Common myeloid progenitor, CD34-positive (primary cell): ENCODE measurements at regions not wholly inside any gene's neighbourhood (a gene's known extent, or its start where the extent isn't known, plus 50 kb on each side); places are given as distances from the start of the nearest gene placed in this dataset.

ENCODE experiments used
- CTCF ChIA-PET: fragments of 350-600 bp; sonication (Branson Sonifier 250); formaldehyde crosslinking; loops from one replicate; lab custom pipeline; 2021; ENCODE audit warnings: antibody characterized with exemption; lab: Charles Lee
- POLR2A ChIA-PET: fragments of 350-600 bp; sonication (Branson Sonifier 250); formaldehyde crosslinking; loops from one replicate; lab custom pipeline; 2021; ENCODE audit warnings: antibody characterized with exemption; lab: Charles Lee
- DNase-seq, 3 donors: peaks; one replicate each; pipeline versions ENCODE4 v3.0.0 to v3.0.0-alpha.2; 2013
- H3K27ac ChIP-seq, 2 experiments: 1 replicate in 1 of 2; 2 replicates in 1 of 2; pipeline ENCODE4 v1.7.0; 2013; ENCODE audit warnings: inconsistent platforms in 2 of 2, low read length in 2 of 2, mild to moderate bottlenecking in 2 of 2, low read depth in 1 of 2, moderate library complexity in 1 of 2; ENCODE audit not compliant: severe bottlenecking in 2 of 2, insufficient read depth in 1 of 2, poor library complexity in 1 of 2
- H3K27me3 ChIP-seq, 5 experiments: replicated peaks in 2 of 5; 1 replicate in 3 of 5; 2 replicates in 2 of 5; pipeline versions ENCODE4 v1.6.1 to v1.7.0; 2013; ENCODE audit warnings: low read length in 4 of 5, mild to moderate bottlenecking in 2 of 5, moderate library complexity in 2 of 5, inconsistent platforms in 1 of 5; ENCODE audit not compliant: insufficient read depth in 5 of 5, control insufficient read depth in 4 of 5
- H3K36me3 ChIP-seq, 4 experiments: 1 replicate in 2 of 4; 2 replicates in 2 of 4; pipeline versions ENCODE4 v1.6.1 to v1.7.0; 2013; ENCODE audit warnings: low read length in 3 of 4, control low read depth in 1 of 4, mild to moderate bottlenecking in 1 of 4; ENCODE audit not compliant: control insufficient read depth in 4 of 4, insufficient read depth in 4 of 4
- H3K4me1 ChIP-seq, 4 experiments: 1 replicate in 3 of 4; 2 replicates in 1 of 4; pipeline versions ENCODE4 v1.6.1 to v1.7.1; 2013; ENCODE audit warnings: low read length in 3 of 4, mild to moderate bottlenecking in 3 of 4, control low read depth in 1 of 4, inconsistent platforms in 1 of 4, moderate library complexity in 1 of 4; ENCODE audit not compliant: control insufficient read depth in 4 of 4, insufficient read depth in 4 of 4; ENCODE audit errors: control extremely low read depth in 1 of 4
- H3K4me3 ChIP-seq, 7 experiments: 1 replicate in 4 of 7; 2 replicates in 3 of 7; pipeline versions ENCODE4 v1.5.1 to v1.7.0; 2013; ENCODE audit warnings: mild to moderate bottlenecking in 7 of 7, low read length in 6 of 7, moderate library complexity in 6 of 7, inconsistent platforms in 2 of 7, low read depth in 2 of 7, control low read depth in 1 of 7; ENCODE audit not compliant: insufficient read depth in 4 of 7, control insufficient read depth in 1 of 7; ENCODE audit errors: extremely low read depth in 1 of 7
- H3K9me3 ChIP-seq, 5 experiments: 1 replicate in 4 of 5; 2 replicates in 1 of 5; pipeline versions ENCODE4 v1.6.1 to v1.7.1; 2013; ENCODE audit warnings: low read length in 4 of 5, mild to moderate bottlenecking in 2 of 5, inconsistent platforms in 1 of 5, low read depth in 1 of 5, moderate library complexity in 1 of 5; ENCODE audit not compliant: control insufficient read depth in 4 of 5, insufficient read depth in 2 of 5; ENCODE audit errors: control extremely low read depth in 1 of 5
- WGBS: methylation state at CpG from one replicate; pipeline ENCODE4 v1.1.5; 2013; ENCODE audit not compliant: insufficient coverage; 5-methylcytosine and 5-hydroxymethylcytosine counted together

DNA sequence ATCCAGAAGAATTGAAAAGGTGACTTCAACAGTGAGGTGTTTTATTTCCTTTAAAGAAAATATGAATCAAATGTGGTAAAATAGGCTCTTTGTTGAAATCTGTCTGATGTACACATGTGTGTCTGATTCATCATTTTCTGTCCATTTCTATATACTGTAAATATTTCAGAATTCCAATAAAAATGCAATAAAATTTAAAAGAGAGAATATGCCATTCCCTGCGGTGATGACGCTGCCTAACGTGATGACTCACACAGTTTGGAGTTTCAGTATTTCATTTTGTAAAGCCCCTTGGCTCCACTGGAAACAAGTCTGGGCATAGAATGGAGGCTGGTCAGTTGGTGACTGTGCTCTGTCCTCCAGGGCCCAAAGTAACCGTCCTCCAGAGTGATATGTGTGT is 482.5 kb upstream of the CDH5 start:
- no peak overlapping the region for H3K4me3 ChIP-seq
- H3K27me3 ChIP-seq, result no peaks in the 10 kb centered on the region
- CTCF ChIA-PET, result no interaction called here
- WGBS, result 100% methylated on average over 4 of the region's 4 CpGs
- POLR2A ChIA-PET, result no interaction called here
- no peaks in the 10 kb centered on the region for H3K9me3 ChIP-seq
- H3K4me1 ChIP-seq, result no peaks in the 10 kb centered on the region
- no peaks in the 10 kb centered on the region for H3K36me3 ChIP-seq
- H3K27ac ChIP-seq, result no peak overlapping the region
- DNase-seq, result no peak

- Histone ChIP-seq H3K27me3 (no peaks in the 10 kb centered on the region), H3K9me3 (no peaks in the 10 kb centered on the region), H3K4me3 (no peak overlapping the region), H3K4me1 (no peaks in the 10 kb centered on the region), H3K27ac (no peak overlapping the region), H3K36me3 (no peaks in the 10 kb centered on the region)
- POLR2A ChIA-PET, result no interaction called here
- 100% methylated on average over 1 of the region's 4 CpGs for WGBS
- DNase-seq, result no peak
- CTCF ChIA-PET, result no interaction called here
Measured at GRCh38 chr16:65878347-65878746, 488.1 kb upstream of the CDH5 start.

- Histone ChIP-seq H3K4me3 (no peak overlapping the region), H3K4me1 (no peaks in the 10 kb centered on the region), H3K9me3 (no peaks in the 10 kb centered on the region), H3K27ac (no peak overlapping the region), H3K27me3 (no peaks in the 10 kb centered on the region), H3K36me3 (no peaks in the 10 kb centered on the region)
- ChIA-PET POLR2A (no interaction called here), CTCF (interaction anchor here (1.0 kb wide), 1 partner anchor 13 kb away, joined by 3 read pairs; no protein-coding TSS in a partner anchor)
- DNase-seq, result no peak
- WGBS, result 40% methylated on average over 1 of the region's 1 CpG
Measured at GRCh38 chr16:65876624-65877023, 489.9 kb upstream of the CDH5 start.

GRCh38 chr16:65876056-65876408 is 490.5 kb upstream of the CDH5 start:
- Histone ChIP-seq H3K9me3 (no peaks in the 10 kb centered on the region), H3K36me3 (no peaks in the 10 kb centered on the region), H3K4me1 (no peaks in the 10 kb centered on the region), H3K27ac (no peak overlapping the region), H3K4me3 (no peak overlapping the region), H3K27me3 (peaks cover 0 to 2% (median 0%) of the 10 kb centered on the region in 5 experiments)
- POLR2A ChIA-PET, result no interaction called here
- 100% methylated on average over 2 of the region's 3 CpGs for WGBS
- DNase-seq, result no peak
- CTCF ChIA-PET, result no interaction called here

DNA sequence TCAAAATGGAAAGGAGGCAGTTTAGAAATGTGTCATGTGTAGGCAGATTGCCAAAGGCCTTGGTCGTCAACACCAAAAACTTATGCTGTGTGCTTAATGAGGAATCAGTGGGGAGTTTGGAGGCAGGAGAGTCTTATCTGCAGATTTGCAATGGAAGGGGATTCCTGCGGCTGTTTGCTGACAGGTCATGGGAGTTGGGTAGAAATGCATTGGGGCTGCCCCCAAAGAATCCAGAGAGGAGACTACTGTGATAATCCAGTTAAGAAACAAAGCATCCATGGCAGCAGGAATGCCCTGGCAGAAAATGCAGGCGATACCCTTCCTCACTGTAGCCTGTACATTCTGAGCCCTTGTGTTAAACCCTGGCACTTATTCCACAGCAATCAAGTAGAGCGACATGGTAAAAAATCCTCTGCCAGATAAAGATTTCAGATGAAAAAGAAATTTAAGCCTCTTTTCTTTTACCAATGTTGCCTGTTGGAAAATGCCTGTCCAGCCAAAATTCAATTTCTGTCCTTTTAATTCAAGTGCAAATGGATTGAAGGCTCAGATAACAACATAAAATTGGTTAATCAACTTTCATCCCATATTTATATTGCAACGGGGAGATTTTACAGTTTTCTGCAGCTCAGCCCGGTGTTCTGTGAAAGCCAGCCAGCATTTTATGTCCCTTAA is 491.0 kb upstream of the CDH5 start:
- Histone ChIP-seq H3K27me3 (peaks cover 0 to 7% (median 0%) of the 10 kb centered on the region in 5 experiments), H3K27ac (no peak overlapping the region), H3K4me1 (no peaks in the 10 kb centered on the region), H3K9me3 (no peaks in the 10 kb centered on the region), H3K36me3 (no peaks in the 10 kb centered on the region), H3K4me3 (no peak overlapping the region)
- CTCF ChIA-PET, result no interaction called here
- DNase-seq, result no peak
- POLR2A ChIA-PET, result no interaction called here
- 94% methylated on average over 5 of the region's 6 CpGs for WGBS

DNA sequence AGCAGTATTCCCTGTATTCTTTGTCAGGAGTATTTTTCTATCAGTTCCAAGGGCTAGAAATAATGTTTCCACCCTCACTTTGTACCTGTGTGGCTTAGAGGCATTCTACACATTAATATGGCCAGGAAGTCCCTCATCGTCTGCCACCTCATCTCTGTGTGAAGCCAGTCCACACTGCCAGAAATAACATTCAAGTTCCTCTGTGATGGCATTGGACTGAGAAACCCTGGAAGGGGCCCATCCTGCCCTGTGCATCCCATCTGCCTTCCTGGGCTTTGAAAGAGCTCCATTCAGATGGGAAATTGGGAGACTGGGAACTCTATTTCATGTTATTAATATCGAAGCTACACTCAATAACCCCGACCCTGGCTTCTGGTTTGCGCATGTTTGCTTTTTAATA is 497.2 kb upstream of the CDH5 start:
- 100% methylated on average over 1 of the region's 4 CpGs for WGBS
- Histone ChIP-seq H3K36me3 (no peaks in the 10 kb centered on the region), H3K27ac (no peak overlapping the region), H3K27me3 (peaks cover 0 to 7% (median 0%) of the 10 kb centered on the region in 5 experiments), H3K4me1 (no peaks in the 10 kb centered on the region), H3K9me3 (peaks cover 0 to 6% (median 0%) of the 10 kb centered on the region in 5 experiments), H3K4me3 (no peak overlapping the region)
- POLR2A ChIA-PET, result no interaction called here
- CTCF ChIA-PET, result no interaction called here
- no peak for DNase-seq

GRCh38 chr16:65867276-65867960 is 499.1 kb upstream of the CDH5 start:
- Histone ChIP-seq H3K36me3 (no peaks in the 10 kb centered on the region), H3K9me3 (peaks cover 0 to 14% (median 0%) of the 10 kb centered on the region in 5 experiments), H3K4me3 (no peak overlapping the region), H3K27ac (no peak overlapping the region), H3K27me3 (peaks cover 0 to 7% (median 0%) of the 10 kb centered on the region in 5 experiments), H3K4me1 (no peaks in the 10 kb centered on the region)
- DNase-seq, result no peak
- CTCF ChIA-PET, result no interaction called here
- 63% methylated on average over 2 of the region's 6 CpGs for WGBS
- POLR2A ChIA-PET, result no interaction called here
